Nephron progenitor cell (in vitro differentiated cells): ENCODE measurements at regions not wholly inside any gene's neighbourhood (a gene's known extent, or its start where the extent isn't known, plus 50 kb on each side); places are given as distances from the start of the nearest gene placed in this dataset.

Source experiments
- DNase-seq: peaks from one replicate; pipeline ENCODE4 v3.0.0; 2021
- H3K27ac Mint-ChIP-seq: 2 replicates; pipeline ENCODE4 v1.8.0; 2021; ENCODE audit warnings: mild to moderate bottlenecking, moderate library complexity, mixed read lengths
- H3K27me3 Mint-ChIP-seq: 2 replicates; pipeline ENCODE4 v1.8.0; 2021; ENCODE audit warnings: mild to moderate bottlenecking, low read depth, mixed read lengths; ENCODE audit not compliant: poor library complexity
- H3K36me3 Mint-ChIP-seq: 2 replicates; pipeline ENCODE4 v1.8.0; 2021; ENCODE audit warnings: low read depth, mixed read lengths
- H3K4me1 Mint-ChIP-seq: 2 replicates; pipeline ENCODE4 v1.8.0; 2021; ENCODE audit warnings: mixed read lengths
- H3K4me3 Mint-ChIP-seq: 2 replicates; pipeline ENCODE4 v1.8.0; 2021; ENCODE audit warnings: mild to moderate bottlenecking, moderate library complexity, mixed read lengths
- H3K9me3 Mint-ChIP-seq: 2 replicates; pipeline ENCODE4 v1.8.0; 2021; ENCODE audit warnings: mild to moderate bottlenecking, moderate library complexity, mixed read lengths
- CTCF ChIP-seq: fragments of 200-600 bp; sonication (generic); IDR thresholded peaks from 2 replicates; pipeline ENCODE4 v1.5.0; 2021; ENCODE audit warnings: antibody characterized with exemption

GRCh38 chr9:96174371-96174770 lies 127.6 kb downstream of the HSD17B3 start:
- DNase-seq: no peak
- H3K27ac Mint-ChIP-seq: no peak overlapping the region
- H3K27me3 Mint-ChIP-seq: peaks cover 49% of the 10 kb centered on the region
- peaks cover 31% of the 10 kb centered on the region for H3K4me1 Mint-ChIP-seq
- H3K9me3 Mint-ChIP-seq: no peaks in the 10 kb centered on the region
- no peak overlapping the region for H3K4me3 Mint-ChIP-seq
- no peaks in the 10 kb centered on the region for H3K36me3 Mint-ChIP-seq
- no peak for TF ChIP-seq CTCF

GRCh38 chr9:96173640-96174039 lies 128.3 kb downstream of the HSD17B3 start:
- H3K36me3 Mint-ChIP-seq: no peaks in the 10 kb centered on the region
- no peak for TF ChIP-seq CTCF
- H3K27ac Mint-ChIP-seq: no peak overlapping the region
- no peak for DNase-seq
- H3K4me3 Mint-ChIP-seq: no peak overlapping the region
- no peaks in the 10 kb centered on the region for H3K9me3 Mint-ChIP-seq
- peaks cover 56% of the 10 kb centered on the region for H3K27me3 Mint-ChIP-seq
- peaks cover 39% of the 10 kb centered on the region for H3K4me1 Mint-ChIP-seq

GRCh38 chr9:96172797-96173196 lies 129.2 kb downstream of the HSD17B3 start:
- no peak overlapping the region for H3K4me3 Mint-ChIP-seq
- DNase-seq: no peak
- no peaks in the 10 kb centered on the region for H3K36me3 Mint-ChIP-seq
- H3K27ac Mint-ChIP-seq: no peak overlapping the region
- no peaks in the 10 kb centered on the region for H3K9me3 Mint-ChIP-seq
- TF ChIP-seq CTCF: no peak
- peaks cover 59% of the 10 kb centered on the region for H3K27me3 Mint-ChIP-seq
- H3K4me1 Mint-ChIP-seq: peaks cover 45% of the 10 kb centered on the region

- DNase-seq: no peak
Observed at GRCh38 chr9:96171728-96172127, 130.2 kb downstream of the HSD17B3 start.

GRCh38 chr9:96169901-96170300 lies 132.1 kb downstream of the HSD17B3 start:
- H3K27ac Mint-ChIP-seq: no peak overlapping the region
- H3K27me3 Mint-ChIP-seq: peaks cover 66% of the 10 kb centered on the region
- H3K9me3 Mint-ChIP-seq: peaks cover 6% of the 10 kb centered on the region
- no peak for TF ChIP-seq CTCF
- peaks cover 40% of the 10 kb centered on the region for H3K4me1 Mint-ChIP-seq
- DNase-seq: peak; percentile 26
- no peak overlapping the region for H3K4me3 Mint-ChIP-seq
- no peaks in the 10 kb centered on the region for H3K36me3 Mint-ChIP-seq

More at GRCh38 chr9:96171728-96172127, 130.2 kb downstream of the HSD17B3 start:
- TF ChIP-seq CTCF: no peak
- H3K36me3 Mint-ChIP-seq: no peaks in the 10 kb centered on the region
- H3K9me3 Mint-ChIP-seq: peaks cover 6% of the 10 kb centered on the region
- no peak overlapping the region for H3K27ac Mint-ChIP-seq
- H3K4me1 Mint-ChIP-seq: peaks cover 47% of the 10 kb centered on the region
- no peak overlapping the region for H3K4me3 Mint-ChIP-seq
- H3K27me3 Mint-ChIP-seq: peaks cover 64% of the 10 kb centered on the region

- H3K27ac Mint-ChIP-seq: no peak overlapping the region
Observed at GRCh38 chr9:96169484-96169883, 132.5 kb downstream of the HSD17B3 start.

More at GRCh38 chr9:96169484-96169883, 132.5 kb downstream of the HSD17B3 start:
- DNase-seq: peak; percentile 92
- Mint-ChIP-seq H3K36me3 (no peaks in the 10 kb centered on the region), H3K4me3 (no peak overlapping the region), H3K9me3 (peaks cover 6% of the 10 kb centered on the region), H3K27me3 (peaks cover 63% of the 10 kb centered on the region), H3K4me1 (peaks cover 40% of the 10 kb centered on the region)
- TF ChIP-seq CTCF: no peak
